Dendritic cell treated with granulocyte-macrophage colony-stimulating factor and Interleukin-4, amounts not matched to agents 40 ng/mL and 50 ng/mL, for 4 days (primary cell): ENCODE measurements at regions not wholly inside any gene's neighbourhood (a gene's known extent, or its start where the extent isn't known, plus 50 kb on each side); places are given as distances from the start of the nearest gene placed in this dataset.

Experiments
- H3K27ac Mint-ChIP-seq: one replicate; pipeline ENCODE4 v1.8.0; 2022; ENCODE audit warnings: mild to moderate bottlenecking, mixed read lengths
- H3K27me3 Mint-ChIP-seq: one replicate; pipeline ENCODE4 v1.8.0; 2022; ENCODE audit warnings: mild to moderate bottlenecking, mixed read lengths
- H3K36me3 Mint-ChIP-seq: one replicate; pipeline ENCODE4 v1.8.0; 2022; ENCODE audit warnings: low read depth, mixed read lengths
- H3K4me1 Mint-ChIP-seq: one replicate; pipeline ENCODE4 v1.8.0; 2022; ENCODE audit warnings: low read depth, mixed read lengths
- H3K4me3 Mint-ChIP-seq: one replicate; pipeline ENCODE4 v1.8.0; 2022; ENCODE audit warnings: mild to moderate bottlenecking, moderate library complexity, mixed read lengths
- H3K9me3 Mint-ChIP-seq: one replicate; pipeline ENCODE4 v1.8.0; 2022; ENCODE audit warnings: mixed read lengths
- intact Hi-C: fragments of 100-400 bp; cut with micrococcal nuclease; formaldehyde crosslinking; loops from one replicate; pipeline ENCODE4 v1.15.0; 2022

DNA sequence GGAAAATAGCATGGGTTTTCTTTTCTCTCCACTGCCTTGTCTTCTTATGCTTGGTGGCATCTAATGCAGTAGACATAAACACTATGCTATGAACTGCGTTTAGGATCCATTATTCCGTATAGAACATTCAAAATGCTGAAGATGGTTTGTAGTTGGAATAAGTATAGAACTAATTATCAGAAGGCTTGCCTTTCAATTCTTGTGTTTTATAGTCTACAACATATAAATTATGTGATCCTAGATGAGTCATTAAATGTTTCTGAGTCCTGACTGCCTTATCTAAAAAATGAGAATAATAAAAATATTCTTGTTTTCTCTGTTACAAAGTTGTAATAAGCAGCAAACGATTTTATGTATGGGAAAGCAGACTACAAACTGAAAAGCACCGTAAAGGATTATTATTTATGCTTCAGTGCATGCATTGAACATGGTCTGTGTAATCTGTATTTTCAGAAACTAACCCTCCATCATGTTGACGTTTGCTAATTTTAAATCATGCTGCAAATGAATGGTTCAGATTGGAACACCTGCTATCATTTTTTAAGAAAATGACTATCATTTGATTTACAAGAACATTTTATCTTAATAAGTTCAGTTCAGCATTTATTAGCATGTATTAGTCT is 335.9 kb upstream of the AADAT start:
- H3K4me1 Mint-ChIP-seq, result no peaks in the 10 kb centered on the region
- intact Hi-C loops, result no loop called here

DNA sequence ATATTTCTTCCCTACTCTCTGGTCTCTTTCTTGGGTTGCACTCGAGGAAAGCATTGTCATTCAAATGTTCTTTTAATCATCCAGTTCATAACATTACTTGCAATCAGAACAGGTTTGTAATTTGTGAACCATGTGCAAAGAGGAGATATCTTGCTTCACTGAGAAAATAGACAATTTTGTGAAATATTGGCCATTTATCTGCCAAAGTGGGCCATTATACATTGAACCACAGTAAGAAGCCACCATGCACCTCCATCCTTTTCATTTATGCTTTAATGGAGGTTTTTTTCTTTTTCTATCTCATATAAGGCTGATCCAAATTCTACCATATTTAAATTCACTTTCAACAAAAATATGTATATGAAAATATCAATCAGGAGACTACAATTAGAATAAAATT is 335.3 kb upstream of the AADAT start:
- intact Hi-C loops, result no loop called here
- Mint-ChIP-seq H3K27me3 (no peaks in the 10 kb centered on the region), H3K9me3 (peaks cover 26% of the 10 kb centered on the region), H3K36me3 (no peaks in the 10 kb centered on the region), H3K4me3 (no peak overlapping the region), H3K4me1 (no peaks in the 10 kb centered on the region), H3K27ac (no peak overlapping the region)

More for the DNA sequence above, 335.9 kb upstream of the AADAT start:
- no peaks in the 10 kb centered on the region for H3K36me3 Mint-ChIP-seq
- H3K27ac Mint-ChIP-seq, result no peak overlapping the region
- H3K4me3 Mint-ChIP-seq, result no peak overlapping the region
- no peaks in the 10 kb centered on the region for H3K27me3 Mint-ChIP-seq
- H3K9me3 Mint-ChIP-seq, result peaks cover 31% of the 10 kb centered on the region

DNA sequence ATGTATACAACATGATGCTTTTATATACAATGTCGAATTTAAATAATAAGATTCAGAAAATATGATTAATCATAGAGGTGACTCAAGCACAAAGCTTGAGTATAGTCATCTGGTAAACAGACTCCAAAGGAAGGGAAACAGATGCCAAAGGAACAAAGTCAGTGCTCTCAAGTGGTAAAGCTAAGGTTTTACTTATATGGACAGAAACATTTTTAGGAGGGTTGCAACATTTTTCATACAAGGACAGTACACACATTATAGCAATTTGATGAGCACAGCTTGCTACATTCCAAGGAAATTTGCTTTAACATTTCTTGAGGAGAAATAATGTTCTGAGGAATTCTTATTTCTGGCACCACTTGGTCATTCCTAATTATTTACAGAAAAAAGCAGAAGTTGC is 333.4 kb upstream of the AADAT start:
- Mint-ChIP-seq H3K9me3 (peaks cover 19% of the 10 kb centered on the region), H3K27ac (no peak overlapping the region), H3K27me3 (no peaks in the 10 kb centered on the region), H3K36me3 (no peaks in the 10 kb centered on the region), H3K4me3 (no peak overlapping the region), H3K4me1 (no peaks in the 10 kb centered on the region)
- intact Hi-C loops, result no loop called here

- no peak overlapping the region for H3K4me3 Mint-ChIP-seq
- no peaks in the 10 kb centered on the region for H3K27me3 Mint-ChIP-seq
- no peaks in the 10 kb centered on the region for H3K4me1 Mint-ChIP-seq
- no peaks in the 10 kb centered on the region for H3K36me3 Mint-ChIP-seq
- no peak overlapping the region for H3K27ac Mint-ChIP-seq
- intact Hi-C loops, result no loop called here
- H3K9me3 Mint-ChIP-seq, result peaks cover 19% of the 10 kb centered on the region
Observed at GRCh38 chr4:170420255-170420693, 330.5 kb upstream of the AADAT start.

DNA sequence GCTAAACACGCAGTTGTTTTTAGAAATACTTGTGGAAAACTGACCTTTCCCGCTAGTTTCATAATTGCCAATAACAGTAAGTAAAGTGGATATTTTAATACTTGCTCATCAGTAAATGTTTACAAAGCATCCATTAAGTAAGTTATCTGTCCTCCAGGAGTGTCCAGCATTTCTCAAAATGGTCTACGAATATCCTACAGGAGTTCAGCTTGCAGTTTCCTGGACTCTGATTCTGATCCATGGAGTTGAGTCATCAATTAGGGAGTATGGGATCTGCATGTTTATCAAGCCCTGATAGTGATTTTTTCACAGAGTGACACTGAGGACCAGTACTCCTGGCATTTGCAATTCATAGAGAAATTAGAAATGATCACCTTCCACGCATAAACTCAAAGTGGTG is 325.2 kb upstream of the AADAT start:
- Mint-ChIP-seq H3K9me3 (peaks cover 14% of the 10 kb centered on the region), H3K27ac (no peak overlapping the region), H3K4me1 (no peaks in the 10 kb centered on the region), H3K27me3 (no peaks in the 10 kb centered on the region), H3K4me3 (no peak overlapping the region), H3K36me3 (no peaks in the 10 kb centered on the region)
- intact Hi-C loops, result no loop called here

GRCh38 chr4:170414360-170414759 is 324.6 kb upstream of the AADAT start:
- H3K4me1 Mint-ChIP-seq, result no peaks in the 10 kb centered on the region
- H3K27ac Mint-ChIP-seq, result no peak overlapping the region
- H3K9me3 Mint-ChIP-seq, result peaks cover 11% of the 10 kb centered on the region
- no peaks in the 10 kb centered on the region for H3K36me3 Mint-ChIP-seq
- H3K4me3 Mint-ChIP-seq, result no peak overlapping the region
- no peaks in the 10 kb centered on the region for H3K27me3 Mint-ChIP-seq
- intact Hi-C loops, result no loop called here

DNA sequence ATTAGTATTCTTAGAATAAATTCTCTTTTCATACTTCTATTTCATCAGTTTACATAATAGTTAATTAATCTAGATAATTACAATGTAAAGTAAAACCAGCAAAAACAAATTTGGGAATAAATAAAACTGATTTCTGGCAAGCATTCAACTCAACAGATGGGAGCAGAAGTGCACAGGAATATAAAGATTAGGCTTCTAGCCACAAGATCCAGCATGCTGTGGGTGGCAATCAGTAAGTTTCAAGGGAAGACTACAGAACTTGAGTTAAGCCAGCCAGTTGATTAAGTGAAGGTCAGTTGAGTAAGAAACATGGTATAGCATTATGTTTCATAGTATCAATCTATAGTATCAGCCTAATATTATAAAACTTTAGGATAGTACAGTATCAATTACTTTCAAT is 324.2 kb upstream of the AADAT start:
- Mint-ChIP-seq H3K27ac (no peak overlapping the region), H3K9me3 (peaks cover 7% of the 10 kb centered on the region), H3K36me3 (no peaks in the 10 kb centered on the region), H3K27me3 (no peaks in the 10 kb centered on the region), H3K4me1 (no peaks in the 10 kb centered on the region), H3K4me3 (no peak overlapping the region)
- intact Hi-C loops, result no loop called here

DNA sequence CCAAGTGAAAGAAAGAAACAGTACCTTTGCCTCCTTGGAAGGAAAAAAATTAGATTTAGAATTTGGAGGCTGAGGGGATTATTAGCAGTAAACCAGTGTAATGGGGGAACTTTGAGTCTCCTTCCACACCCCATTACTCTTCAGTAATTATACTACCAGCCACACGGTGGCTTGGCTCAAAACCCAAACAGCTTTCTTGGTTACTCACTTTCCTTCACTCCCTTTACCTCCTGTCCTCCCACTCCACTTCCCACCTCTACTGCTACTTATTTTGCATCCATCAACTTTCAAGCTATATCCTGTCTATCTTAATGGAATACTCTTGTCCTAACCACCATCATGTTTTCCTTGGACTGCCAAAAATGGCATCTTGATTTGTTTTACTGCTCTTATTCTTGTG is 310.6 kb upstream of the AADAT start:
- H3K27me3 Mint-ChIP-seq, result no peaks in the 10 kb centered on the region
- intact Hi-C loops, result no loop called here
- peaks cover 11% of the 10 kb centered on the region for H3K9me3 Mint-ChIP-seq
- H3K27ac Mint-ChIP-seq, result no peak overlapping the region
- no peaks in the 10 kb centered on the region for H3K36me3 Mint-ChIP-seq
- no peak overlapping the region for H3K4me3 Mint-ChIP-seq
- H3K4me1 Mint-ChIP-seq, result no peaks in the 10 kb centered on the region

GRCh38 chr4:170399581-170400293 is 310.0 kb upstream of the AADAT start:
- Mint-ChIP-seq H3K4me1 (no peaks in the 10 kb centered on the region), H3K27ac (no peak overlapping the region), H3K4me3 (no peak overlapping the region), H3K27me3 (no peaks in the 10 kb centered on the region), H3K9me3 (peaks cover 11% of the 10 kb centered on the region), H3K36me3 (no peaks in the 10 kb centered on the region)
- intact Hi-C loops, result no loop called here

DNA sequence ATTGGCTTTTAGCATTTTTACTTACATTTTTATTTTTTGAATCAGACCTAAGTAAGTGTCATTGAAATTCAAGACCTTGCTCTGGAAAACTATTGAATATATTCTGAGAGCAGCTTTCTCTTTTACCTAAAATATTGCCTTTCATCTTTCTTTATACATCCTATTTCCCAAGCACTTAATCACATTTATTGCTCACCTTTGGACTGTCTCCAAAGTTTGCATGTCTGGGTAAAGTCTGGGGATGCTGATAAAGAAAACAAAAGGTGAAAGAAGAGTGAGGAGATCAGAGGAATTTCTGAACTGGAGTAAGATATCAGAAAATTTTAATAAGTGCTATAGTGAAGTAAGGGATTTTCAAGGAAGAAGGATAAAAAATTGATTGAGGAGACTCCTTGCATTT is 308.5 kb upstream of the AADAT start:
- Mint-ChIP-seq H3K4me3 (no peak overlapping the region), H3K4me1 (no peaks in the 10 kb centered on the region), H3K9me3 (peaks cover 10% of the 10 kb centered on the region), H3K27me3 (no peaks in the 10 kb centered on the region), H3K27ac (no peak overlapping the region), H3K36me3 (no peaks in the 10 kb centered on the region)
- intact Hi-C loops, result no loop called here

DNA sequence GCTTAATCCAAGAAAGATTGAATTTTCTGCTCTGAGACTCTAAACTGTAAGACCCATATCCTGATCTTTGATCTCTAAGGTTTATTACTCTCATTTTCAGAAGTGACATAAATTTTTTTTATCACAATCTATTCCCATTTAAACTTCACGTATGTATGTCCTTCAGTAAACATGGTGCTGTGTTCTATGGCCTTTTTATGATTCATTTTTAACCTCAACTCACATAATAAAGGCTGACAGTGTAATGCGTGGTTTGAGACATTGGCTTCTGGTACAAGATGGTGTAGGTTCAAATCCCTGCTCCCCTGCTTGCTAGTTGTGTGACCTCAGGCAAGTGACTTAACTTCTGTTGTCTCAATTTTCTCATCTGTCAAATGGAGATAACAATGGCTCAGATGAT is 306.0 kb upstream of the AADAT start:
- no peaks in the 10 kb centered on the region for H3K27me3 Mint-ChIP-seq
- no peak overlapping the region for H3K4me3 Mint-ChIP-seq
- intact Hi-C loops, result no loop called here
- H3K36me3 Mint-ChIP-seq, result no peaks in the 10 kb centered on the region
- no peaks in the 10 kb centered on the region for H3K9me3 Mint-ChIP-seq
- no peak overlapping the region for H3K27ac Mint-ChIP-seq
- no peaks in the 10 kb centered on the region for H3K4me1 Mint-ChIP-seq

DNA sequence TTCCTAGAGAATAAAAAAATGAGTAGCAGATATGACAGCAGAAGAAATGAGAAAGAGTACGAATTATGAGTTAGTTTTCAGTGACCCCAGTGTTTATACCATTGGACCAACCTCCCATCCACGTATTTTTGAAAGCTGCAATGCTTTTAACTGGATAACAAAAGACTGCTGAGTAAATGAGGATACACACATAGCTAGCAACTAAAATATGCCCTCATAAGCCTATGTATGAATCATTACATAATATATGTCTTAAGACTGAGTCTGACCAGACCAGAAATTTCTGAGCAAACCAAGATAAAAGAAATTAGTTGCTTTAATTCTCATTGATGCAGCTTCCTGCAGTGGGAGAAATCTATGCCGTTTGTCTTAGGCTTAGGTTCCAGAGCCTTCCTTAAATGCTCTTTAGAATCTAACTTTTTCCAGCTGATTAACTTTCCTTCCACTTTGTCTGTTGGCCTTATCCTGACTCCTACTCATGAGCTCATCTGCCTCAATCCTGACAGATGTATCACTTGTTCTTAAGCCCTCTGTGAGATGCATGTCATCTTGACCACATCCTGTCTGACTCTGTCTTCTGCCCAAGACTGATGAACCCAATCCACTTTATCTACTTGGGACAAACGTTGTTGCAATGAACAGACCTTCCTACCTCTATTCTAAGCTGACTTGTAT is 301.4 kb upstream of the AADAT start:
- Mint-ChIP-seq H3K4me1 (no peaks in the 10 kb centered on the region), H3K36me3 (no peaks in the 10 kb centered on the region), H3K27me3 (no peaks in the 10 kb centered on the region), H3K27ac (no peak overlapping the region), H3K9me3 (peaks cover 14% of the 10 kb centered on the region), H3K4me3 (no peak overlapping the region)
- intact Hi-C loops, result no loop called here

DNA sequence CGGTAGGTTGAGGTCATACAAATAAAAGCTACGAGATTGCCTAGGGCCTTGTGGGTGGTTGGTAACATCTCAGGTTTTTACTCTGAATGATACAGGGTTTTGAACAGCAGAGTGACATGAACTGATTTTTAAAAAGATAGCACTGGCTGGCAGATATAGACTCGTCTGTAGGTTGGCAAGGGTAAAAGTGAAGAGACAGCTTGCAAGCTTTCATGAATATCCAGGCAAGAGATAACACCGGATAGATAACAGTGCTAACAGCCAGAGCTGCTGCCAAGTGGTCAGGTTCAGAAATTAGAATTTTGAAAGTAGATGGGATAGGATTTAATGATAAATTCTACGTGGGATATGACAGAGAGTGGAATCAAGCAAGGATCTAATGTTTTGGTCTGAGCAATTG is 299.7 kb upstream of the AADAT start:
- H3K4me3 Mint-ChIP-seq, result no peak overlapping the region
- H3K36me3 Mint-ChIP-seq, result no peaks in the 10 kb centered on the region
- intact Hi-C loops, result no loop called here
- H3K9me3 Mint-ChIP-seq, result peaks cover 26% of the 10 kb centered on the region
- H3K27me3 Mint-ChIP-seq, result no peaks in the 10 kb centered on the region
- no peak overlapping the region for H3K27ac Mint-ChIP-seq
- no peaks in the 10 kb centered on the region for H3K4me1 Mint-ChIP-seq

DNA sequence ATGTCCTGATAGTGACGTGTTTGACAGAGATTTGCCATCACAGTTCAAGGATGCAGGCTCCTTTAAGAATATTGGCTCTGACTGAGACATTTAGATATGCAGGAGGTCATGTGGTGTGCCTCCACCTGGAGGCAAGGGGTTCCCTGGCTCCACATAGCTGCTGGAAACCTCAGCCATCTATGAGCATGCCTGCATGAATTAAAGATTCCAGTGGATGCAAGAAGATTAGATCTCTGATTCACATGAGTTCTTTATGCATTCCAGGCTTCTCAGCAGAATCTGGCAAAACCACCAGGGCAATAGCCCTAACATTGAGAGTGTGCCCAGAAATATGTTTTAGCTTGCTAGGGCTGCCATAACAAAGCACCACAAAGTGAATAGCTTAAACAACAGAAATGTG is 298.5 kb upstream of the AADAT start:
- Mint-ChIP-seq H3K9me3 (peaks cover 38% of the 10 kb centered on the region), H3K27me3 (no peaks in the 10 kb centered on the region), H3K4me1 (no peaks in the 10 kb centered on the region), H3K27ac (no peak overlapping the region), H3K4me3 (no peak overlapping the region), H3K36me3 (no peaks in the 10 kb centered on the region)
- intact Hi-C loops, result no loop called here
